B cell (primary cell): ENCODE measurements at regions not wholly inside any gene's neighbourhood (a gene's known extent, or its start where the extent isn't known, plus 50 kb on each side); places are given as distances from the start of the nearest gene placed in this dataset.

ENCODE experiments used
- ATAC-seq: fragments of 200-7000 bp; cut with Tn5 transposase; one replicate; pipeline ENCODE4 v1.10.0; 2021; ENCODE audit warnings: low read depth, mild to moderate bottlenecking, moderate number of reproducible peaks, moderate library complexity
- CTCF ChIA-PET: fragments of 350-600 bp; sonication (Branson Sonifier 250); formaldehyde crosslinking; loops from one replicate; lab custom pipeline; 2021; ENCODE audit warnings: antibody characterized with exemption, inconsistent platforms; lab: Charles Lee
- POLR2A ChIA-PET: fragments of 350-600 bp; sonication (Branson Sonifier 250); formaldehyde crosslinking; loops from one replicate; lab custom pipeline; 2021; ENCODE audit warnings: antibody characterized with exemption; lab: Charles Lee
- DNase-seq: peaks from one replicate; pipeline ENCODE4 v3.0.0; 2013
- H2AFZ ChIP-seq: 2 replicates; pipeline ENCODE4 v1.6.1; 2012; ENCODE audit warnings: mild to moderate bottlenecking, low read depth, low read length; ENCODE audit not compliant: insufficient read depth, poor library complexity, severe bottlenecking
- H3K27ac ChIP-seq, 2 donors: 1 replicate in 1 of 2; 2 replicates in 1 of 2; pipeline ENCODE4 v1.5.1; 2012 to 2013; ENCODE audit warnings: low read length in 2 of 2, mild to moderate bottlenecking in 2 of 2, moderate library complexity in 1 of 2
- H3K27me3 ChIP-seq, 4 experiments: fragments of 200-600 bp in 1 of 4; sonication (generic) in 1 of 4; replicated peaks in 1 of 4; 1 replicate in 2 of 4; 2 replicates in 2 of 4; pipeline versions ENCODE4 v1.6.1 to v1.7.0; 2013 to 2016; ENCODE audit warnings: low read length in 3 of 4, mild to moderate bottlenecking in 2 of 4, mixed read lengths in 1 of 4, moderate library complexity in 1 of 4; ENCODE audit not compliant: insufficient read depth in 4 of 4, control insufficient read depth in 3 of 4; ENCODE audit errors: control extremely low read depth in 1 of 4
- H3K36me3 ChIP-seq, 2 experiments: replicated peaks in 1 of 2; 1 replicate in 1 of 2; 2 replicates in 1 of 2; pipeline versions ENCODE4 v1.6.1 to v1.7.1; 2013; ENCODE audit warnings: low read length in 1 of 2; ENCODE audit not compliant: insufficient read depth in 2 of 2, control insufficient read depth in 1 of 2; ENCODE audit errors: control extremely low read depth in 1 of 2, extremely low read depth in 1 of 2
- H3K4me1 ChIP-seq, 2 donors: fragments of 200-600 bp in 1 of 2; sonication (generic) in 1 of 2; 1 replicate in 1 of 2; 2 replicates in 1 of 2; pipeline versions ENCODE4 v1.5.1 to v1.6.1; 2013 to 2017; ENCODE audit warnings: low read length in 2 of 2; ENCODE audit not compliant: control insufficient read depth in 2 of 2, insufficient read depth in 2 of 2
- H3K4me2 ChIP-seq: replicated peaks from 2 replicates; pipeline ENCODE3; 2012; ENCODE audit warnings: mild to moderate bottlenecking, low read depth, low read length; ENCODE audit not compliant: poor library complexity, severe bottlenecking
- H3K4me3 ChIP-seq, 5 experiments: fragments of 200-600 bp in 1 of 5; sonication (generic) in 1 of 5; 1 replicate in 3 of 5; 2 replicates in 2 of 5; pipeline versions ENCODE4 v1.5.1 to v1.7.0; 2011 to 2016; ENCODE audit warnings: low read length in 4 of 5, mild to moderate bottlenecking in 4 of 5, low read depth in 2 of 5, control low read depth in 1 of 5, moderate library complexity in 1 of 5; ENCODE audit not compliant: insufficient read depth in 1 of 5; ENCODE audit errors: control extremely low read depth in 1 of 5, extremely low read depth in 1 of 5
- H3K79me2 ChIP-seq: fragments of 200-600 bp; sonication (generic); one replicate; pipeline ENCODE4 v1.6.0; 2016; ENCODE audit warnings: low read length; ENCODE audit not compliant: control insufficient read depth, insufficient read depth
- H3K9ac ChIP-seq: fragments of 200-600 bp; sonication (generic); 2 replicates; pipeline ENCODE4 v1.6.1; 2017; ENCODE audit warnings: mild to moderate bottlenecking, low read length, moderate library complexity
- H3K9me3 ChIP-seq, 3 donors: one replicate each; pipeline versions ENCODE4 v1.6.1 to v1.7.1; 2013; ENCODE audit warnings: low read length in 2 of 3; ENCODE audit not compliant: control insufficient read depth in 2 of 3, insufficient read depth in 1 of 3; ENCODE audit errors: control extremely low read depth in 1 of 3
- H4K20me1 ChIP-seq: 2 replicates; pipeline ENCODE4 v1.6.0; 2012; ENCODE audit warnings: mild to moderate bottlenecking, low read length; ENCODE audit not compliant: insufficient read depth, control insufficient read depth, poor library complexity, severe bottlenecking
- H3K27ac Mint-ChIP-seq: one replicate; pipeline ENCODE4 v1.8.0; 2021; ENCODE audit warnings: mixed read lengths
- H3K27me3 Mint-ChIP-seq: one replicate; pipeline ENCODE4 v1.8.0; 2021; ENCODE audit warnings: mixed read lengths
- H3K4me1 Mint-ChIP-seq: one replicate; pipeline ENCODE4 v1.8.0; 2021; ENCODE audit warnings: mixed read lengths
- H3K4me3 Mint-ChIP-seq: one replicate; pipeline ENCODE4 v1.8.0; 2021; ENCODE audit warnings: mixed read lengths
- H3K9me3 Mint-ChIP-seq: one replicate; pipeline ENCODE4 v1.8.0; 2022; ENCODE audit warnings: mixed read lengths; ENCODE audit not compliant: insufficient read depth
- EZH2 ChIP-seq: IDR thresholded peaks from 2 replicates; pipeline ENCODE4 v1.6.1; 2012; ENCODE audit warnings: borderline replicate concordance, low read depth, mild to moderate bottlenecking, moderate library complexity, low read length; ENCODE audit not compliant: insufficient read depth, poor library complexity, severe bottlenecking
- WGBS: methylation state at CpG from one replicate; pipeline ENCODE4 v1.1.5; 2013; ENCODE audit warnings: missing lambda C conversion rate; ENCODE audit not compliant: insufficient coverage; 5-methylcytosine and 5-hydroxymethylcytosine counted together
- intact Hi-C: fragments of 100-400 bp; cut with micrococcal nuclease; formaldehyde crosslinking; loops from one replicate; pipeline ENCODE4 v1.10.0; 2022
- TF ChIP-seq, protein P1 (sequence below): fragments of 200-600 bp; IDR thresholded peaks from one replicate; pipeline ENCODE4 v1.8.0; 2022; ENCODE audit warnings: antibody characterized with exemption, mild to moderate bottlenecking

DNA sequence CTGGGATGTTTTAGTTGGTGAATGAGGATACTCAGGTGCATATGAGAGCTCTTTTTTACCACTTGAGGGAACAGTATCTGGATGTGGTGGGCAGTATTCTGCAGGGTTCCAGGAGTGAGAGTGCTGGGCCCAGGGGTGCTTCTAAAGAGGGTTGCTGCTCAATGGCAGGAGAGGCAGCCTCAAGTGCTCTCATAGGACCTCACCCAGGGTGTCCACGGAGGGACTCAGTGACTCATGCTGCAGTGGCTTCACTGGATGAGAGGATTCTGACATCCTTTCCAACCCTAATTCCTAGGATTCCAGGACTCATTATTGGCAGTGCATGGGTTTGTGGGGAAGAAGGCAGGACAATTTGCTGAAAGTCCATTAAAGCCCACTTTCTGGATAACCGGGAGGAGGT, 176.6 kb upstream of the FERMT1 start:
- peaks cover 0 to 3% (median 0%) of the 10 kb centered on the region in 3 donors for H3K9me3 ChIP-seq
- ChIA-PET CTCF (no interaction called here), POLR2A (no interaction called here)
- no peaks in the 10 kb centered on the region for H3K79me2 ChIP-seq
- no peak overlapping the region for H3K27ac ChIP-seq
- no peak overlapping the region for H3K9ac ChIP-seq
- DNase-seq (no peak), ATAC-seq (no peak)
- WGBS, result no CpG with 5 or more reads among the region's 2 CpGs
- no peak for TF ChIP-seq EZH2
- TF ChIP-seq, protein P1, sequence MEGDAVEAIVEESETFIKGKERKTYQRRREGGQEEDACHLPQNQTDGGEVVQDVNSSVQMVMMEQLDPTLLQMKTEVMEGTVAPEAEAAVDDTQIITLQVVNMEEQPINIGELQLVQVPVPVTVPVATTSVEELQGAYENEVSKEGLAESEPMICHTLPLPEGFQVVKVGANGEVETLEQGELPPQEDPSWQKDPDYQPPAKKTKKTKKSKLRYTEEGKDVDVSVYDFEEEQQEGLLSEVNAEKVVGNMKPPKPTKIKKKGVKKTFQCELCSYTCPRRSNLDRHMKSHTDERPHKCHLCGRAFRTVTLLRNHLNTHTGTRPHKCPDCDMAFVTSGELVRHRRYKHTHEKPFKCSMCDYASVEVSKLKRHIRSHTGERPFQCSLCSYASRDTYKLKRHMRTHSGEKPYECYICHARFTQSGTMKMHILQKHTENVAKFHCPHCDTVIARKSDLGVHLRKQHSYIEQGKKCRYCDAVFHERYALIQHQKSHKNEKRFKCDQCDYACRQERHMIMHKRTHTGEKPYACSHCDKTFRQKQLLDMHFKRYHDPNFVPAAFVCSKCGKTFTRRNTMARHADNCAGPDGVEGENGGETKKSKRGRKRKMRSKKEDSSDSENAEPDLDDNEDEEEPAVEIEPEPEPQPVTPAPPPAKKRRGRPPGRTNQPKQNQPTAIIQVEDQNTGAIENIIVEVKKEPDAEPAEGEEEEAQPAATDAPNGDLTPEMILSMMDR, result no peak
- no peaks in the 10 kb centered on the region for H3K36me3 ChIP-seq
- H3K4me3 ChIP-seq, result no peak overlapping the region
- intact Hi-C loops, result no loop called here
- no peaks in the 10 kb centered on the region for H3K27me3 Mint-ChIP-seq
- H3K4me1 Mint-ChIP-seq, result no peaks in the 10 kb centered on the region
- no peak overlapping the region for H3K4me3 Mint-ChIP-seq
- no peak overlapping the region for H2AFZ ChIP-seq
- H3K4me1 ChIP-seq, result no peaks in the 10 kb centered on the region
- no peak overlapping the region for H3K4me2 ChIP-seq
- H3K27ac Mint-ChIP-seq, result no peak overlapping the region
- no peaks in the 10 kb centered on the region for H4K20me1 ChIP-seq
- H3K9me3 Mint-ChIP-seq, result no peaks in the 10 kb centered on the region
- H3K27me3 ChIP-seq, result no peaks in the 10 kb centered on the region

DNA sequence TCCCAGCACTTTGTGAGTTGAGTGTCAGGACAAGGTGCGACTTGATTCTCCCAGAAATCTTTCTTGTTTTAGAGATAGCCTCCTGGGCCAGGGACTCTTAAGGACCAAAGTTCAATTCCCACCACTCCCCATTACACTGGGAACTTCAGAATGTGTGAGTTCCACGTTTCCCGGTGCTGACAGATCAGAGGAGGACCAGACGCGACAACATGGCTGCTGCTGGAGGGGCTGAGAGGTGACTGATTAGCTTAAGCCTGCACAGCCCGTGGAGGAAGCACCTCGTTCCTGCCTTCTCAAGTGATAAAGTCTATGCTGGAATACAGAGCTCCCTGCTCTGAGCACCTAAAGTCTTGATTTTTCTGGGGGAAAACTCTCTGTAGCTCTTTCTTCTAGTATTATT, 175.2 kb upstream of the FERMT1 start:
- POLR2A ChIA-PET, result no interaction called here
- TF ChIP-seq, protein P1, result no peak
- TF ChIP-seq EZH2, result no peak
- CTCF ChIA-PET, result no interaction called here

More for the DNA sequence above, 175.2 kb upstream of the FERMT1 start:
- Histone ChIP-seq H3K27ac (no peak overlapping the region), H3K79me2 (no peaks in the 10 kb centered on the region), H3K27me3 (no peaks in the 10 kb centered on the region), H3K9me3 (peaks cover 0 to 3% (median 0%) of the 10 kb centered on the region in 3 donors), H3K4me2 (no peak overlapping the region), H3K36me3 (no peaks in the 10 kb centered on the region), H3K9ac (no peak overlapping the region), H4K20me1 (no peaks in the 10 kb centered on the region), H3K4me3 (no peak overlapping the region), H2AFZ (no peak overlapping the region), H3K4me1 (no peaks in the 10 kb centered on the region)
- Mint-ChIP-seq H3K4me1 (no peaks in the 10 kb centered on the region), H3K27me3 (no peaks in the 10 kb centered on the region), H3K4me3 (no peak overlapping the region), H3K27ac (no peak overlapping the region), H3K9me3 (no peaks in the 10 kb centered on the region)
- intact Hi-C loops, result no loop called here
- no peak for ATAC-seq
- no peak for DNase-seq
- 81% methylated on average over 5 of the region's 7 CpGs for WGBS
